ENCODE measurements at regions not wholly inside any gene's neighbourhood (a gene's known extent, or its start where the extent isn't known, plus 50 kb on each side); places are given as distances from the start of the nearest gene placed in this dataset.

GRCh38 chr5:100270023-100270771 is 265.0 kb upstream of the FAM174A start:
- DNase-seq = no peak
- intact Hi-C loops (cut with DNase I) = no loop called here

- intact Hi-C loops (cut with DNase I) = no loop called here
- no peak for DNase-seq
Measured at GRCh38 chr5:100260968-100261367, 274.2 kb upstream of the FAM174A start.

GRCh38 chr5:100252944-100253343 is 282.2 kb upstream of the FAM174A start:
- intact Hi-C loops (cut with DNase I) = no loop called here
- no peak for DNase-seq

GRCh38 chr5:100252037-100252436 is 283.1 kb upstream of the FAM174A start:
- DNase-seq = no peak
- intact Hi-C loops (cut with DNase I) = no loop called here

- DNase-seq = no peak
Measured at GRCh38 chr5:100249884-100250269, 285.3 kb upstream of the FAM174A start.

GRCh38 chr5:100249211-100249883 is 285.8 kb upstream of the FAM174A start:
- DNase-seq = no peak
- intact Hi-C loops (cut with DNase I) = no loop called here

More at GRCh38 chr5:100249884-100250269, 285.3 kb upstream of the FAM174A start:
- intact Hi-C loops (cut with DNase I) = no loop called here

- intact Hi-C loops (cut with DNase I) = no loop called here
- DNase-seq = no peak
Measured at GRCh38 chr5:100232736-100233135, 302.4 kb upstream of the FAM174A start.

GRCh38 chr5:100188778-100189177 is 346.4 kb upstream of the FAM174A start:
- no peak for DNase-seq
- intact Hi-C loops (cut with DNase I) = no loop called here

GRCh38 chr5:100188339-100188738 is 346.8 kb upstream of the FAM174A start:
- DNase-seq = no peak
- intact Hi-C loops (cut with DNase I) = no loop called here

GRCh38 chr5:100186181-100186580 is 349.0 kb upstream of the FAM174A start:
- DNase-seq = no peak
- intact Hi-C loops (cut with DNase I) = no loop called here

GRCh38 chr5:100182402-100182801 is 352.8 kb upstream of the FAM174A start:
- DNase-seq = no peak
- intact Hi-C loops (cut with DNase I) = no loop called here

GRCh38 chr5:100175346-100175745 is 359.8 kb upstream of the FAM174A start:
- intact Hi-C loops (cut with DNase I) = no loop called here
- DNase-seq = no peak

- no peak for DNase-seq
- intact Hi-C loops (cut with DNase I) = no loop called here
Measured at GRCh38 chr5:100165309-100165708, 369.9 kb upstream of the FAM174A start.

- no peak for DNase-seq
- intact Hi-C loops (cut with DNase I) = no loop called here
Measured at GRCh38 chr5:100161868-100162267, 373.3 kb upstream of the FAM174A start.

- intact Hi-C loops (cut with DNase I) = no loop called here
- no peak for DNase-seq
Measured at GRCh38 chr5:100157066-100157465, 378.1 kb upstream of the FAM174A start.

GRCh38 chr5:100148239-100148638 is 386.9 kb upstream of the FAM174A start:
- intact Hi-C loops (cut with DNase I) = no loop called here
- DNase-seq = no peak

GRCh38 chr5:100142607-100143006 is 392.6 kb upstream of the FAM174A start:
- no peak for DNase-seq
- intact Hi-C loops (cut with DNase I) = no loop called here

- DNase-seq = no peak
- intact Hi-C loops (cut with DNase I) = no loop called here
Measured at GRCh38 chr5:100131161-100131560, 404.0 kb upstream of the FAM174A start.

GRCh38 chr5:100130307-100130706 is 404.9 kb upstream of the FAM174A start:
- intact Hi-C loops (cut with DNase I) = no loop called here
- DNase-seq = no peak

GRCh38 chr5:100119903-100120302 is 415.3 kb upstream of the FAM174A start:
- intact Hi-C loops (cut with DNase I) = no loop called here
- no peak for DNase-seq

- DNase-seq = no peak
- intact Hi-C loops (cut with DNase I) = no loop called here
Measured at GRCh38 chr5:100110497-100110896, 424.7 kb upstream of the FAM174A start.

All from head of caudate nucleus (tissue), 42 donors.